ENCODE measurements at regions not wholly inside any gene's neighbourhood (a gene's known extent, or its start where the extent isn't known, plus 50 kb on each side); places are given as distances from the start of the nearest gene placed in this dataset.

DNA sequence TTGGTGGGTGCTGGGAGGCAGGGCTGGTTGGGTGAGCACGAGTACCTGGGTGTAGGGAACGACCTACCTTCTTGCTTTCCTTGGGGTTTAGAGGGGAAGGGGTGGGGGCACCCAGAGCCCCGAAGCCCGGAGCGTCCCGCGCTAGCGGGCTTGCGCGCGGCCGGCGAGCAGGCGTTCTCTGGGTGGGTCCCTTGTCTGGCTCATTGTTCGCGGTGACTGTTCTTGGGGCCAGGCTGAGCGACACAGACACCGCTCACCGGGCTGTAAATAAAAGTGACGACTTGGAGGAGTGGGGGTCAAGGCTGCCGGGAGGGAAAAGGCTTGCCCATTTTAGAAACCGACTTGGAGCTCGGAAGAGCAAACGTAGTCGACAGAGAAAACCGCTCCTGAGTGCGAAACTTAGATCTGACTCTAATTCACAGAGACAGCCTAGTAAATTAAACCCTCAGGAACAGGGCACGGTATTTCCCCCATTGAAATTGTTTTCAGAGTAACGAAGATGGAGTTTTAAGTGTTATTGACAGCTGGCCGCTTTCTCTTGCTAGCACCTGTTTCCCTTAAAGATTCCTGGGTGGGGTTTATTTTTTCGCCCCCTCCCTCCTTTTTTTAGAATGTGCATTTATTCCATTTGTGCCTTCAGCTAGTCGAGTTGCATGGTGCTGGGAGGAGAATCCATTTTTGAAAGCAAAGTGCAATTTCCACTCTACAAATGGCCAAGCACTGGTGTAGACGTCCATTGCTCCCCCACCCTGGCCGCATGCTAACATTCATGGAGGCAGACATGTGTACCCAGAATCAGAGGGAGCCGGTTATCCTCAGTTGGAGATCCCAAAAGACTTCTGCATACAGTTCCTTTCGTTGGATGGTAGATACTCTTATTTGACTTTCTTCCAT is 532.1 kb upstream of the SEMA6D start:
- intact Hi-C loops (cut with DNase I) = no loop called here

DNA sequence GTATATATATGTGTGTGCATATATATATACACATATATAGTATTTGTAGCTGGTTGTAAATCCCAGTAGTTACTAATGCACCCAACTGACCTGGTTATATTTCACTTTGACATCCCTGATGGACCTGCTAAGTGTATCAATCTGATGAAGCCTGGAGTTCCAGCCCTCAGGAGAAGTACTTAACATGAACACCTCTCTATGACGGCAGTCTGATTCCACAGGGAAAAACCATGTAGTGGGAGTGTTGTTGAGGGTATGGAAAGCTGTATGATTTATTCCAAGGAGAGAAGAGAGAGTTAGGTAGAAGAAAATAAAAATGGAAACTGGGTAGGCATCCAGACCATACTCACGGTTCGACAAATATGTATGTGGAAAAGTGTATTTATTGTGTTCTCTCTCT is 531.2 kb upstream of the SEMA6D start:
- TF ChIP-seq CTCF (IDR thresholded peaks at IDR 0.05) (no peak), EP300 (IDR thresholded peaks at IDR 0.05) (no peak), POLR2A (IDR thresholded peaks at IDR 0.05) (no peak)
- intact Hi-C loops (cut with DNase I) = no loop called here
- WGBS, 3 donors = 89 to 91% (median 90%) methylated on average over 3 of the region's 3 CpGs
- Histone ChIP-seq H3K9me3 (no peaks in the 10 kb centered on the region), H3K27ac (no peak overlapping the region), H3K4me1 (ENCODE audit: insufficient read depth) (no peaks in the 10 kb centered on the region), H3K4me3 (no peak overlapping the region), H3K36me3 (no peaks in the 10 kb centered on the region), H3K27me3 (no peaks in the 10 kb centered on the region)
- no peak for DNase-seq

More for the DNA sequence above, 532.1 kb upstream of the SEMA6D start:
- peak in 1 of 5 donors; percentile 10 for DNase-seq
- TF ChIP-seq EP300 (IDR thresholded peaks at IDR 0.05) (no peak), POLR2A (IDR thresholded peaks at IDR 0.05) (no peak), CTCF (IDR thresholded peaks at IDR 0.05) (no peak)
- peak overlapping the region; percentile 26 for H3K4me3 ChIP-seq
- H3K4me1 ChIP-seq (ENCODE audit: insufficient read depth) = no peaks in the 10 kb centered on the region
- H3K36me3 ChIP-seq = no peaks in the 10 kb centered on the region
- no peak overlapping the region for H3K27ac ChIP-seq
- no peaks in the 10 kb centered on the region for H3K27me3 ChIP-seq
- H3K9me3 ChIP-seq = no peaks in the 10 kb centered on the region
- WGBS, 3 donors = 9 to 12% (median 10%) methylated on average over 36 of the region's 36 CpGs

GRCh38 chr15:47188758-47189507 is 528.4 kb upstream of the SEMA6D start:
- Histone ChIP-seq H3K4me1 (ENCODE audit: insufficient read depth) (no peaks in the 10 kb centered on the region), H3K27ac (no peak overlapping the region), H3K9me3 (no peaks in the 10 kb centered on the region), H3K27me3 (no peaks in the 10 kb centered on the region), H3K4me3 (no peak overlapping the region), H3K36me3 (no peaks in the 10 kb centered on the region)
- TF ChIP-seq CTCF (IDR thresholded peaks at IDR 0.05) = no peak
- WGBS, 3 donors = 41 to 71% (median 48%) methylated on average over 1 of the region's 1 CpG
- intact Hi-C loops (cut with DNase I) = no loop called here
- no peak for DNase-seq

DNA sequence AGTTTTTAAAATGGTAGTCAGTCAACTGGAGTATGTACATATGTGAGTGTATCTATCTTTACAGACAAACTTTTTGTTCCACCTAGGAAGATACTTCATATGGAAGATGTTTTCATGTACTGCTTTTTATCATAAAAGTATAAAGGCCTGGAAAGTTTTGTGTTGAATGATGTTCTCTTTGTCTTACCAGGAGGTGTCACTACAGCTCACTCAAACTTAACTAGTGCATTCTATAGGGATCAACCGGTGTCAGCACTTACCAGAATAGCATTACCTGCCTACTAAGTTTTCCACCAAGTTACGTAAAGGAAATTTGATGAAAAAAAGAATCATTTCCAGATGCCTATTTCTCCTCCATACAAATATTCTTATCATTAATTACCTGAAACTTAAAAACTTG is 522.6 kb upstream of the SEMA6D start:
- intact Hi-C loops (cut with DNase I) = loop anchor here (2.0 to 10.0 kb wide), 4 partner anchors 793 to 1060 kb away; no protein-coding TSS in a partner anchor
- TF ChIP-seq CTCF (IDR thresholded peaks at IDR 0.05) = peak in 1 of 3 donors; percentile 21
- TF ChIP-seq POLR2A (IDR thresholded peaks at IDR 0.05) = no peak
- Histone ChIP-seq H3K4me3 (no peak overlapping the region), H3K27ac (no peak overlapping the region), H3K4me1 (ENCODE audit: insufficient read depth) (no peaks in the 10 kb centered on the region), H3K36me3 (no peaks in the 10 kb centered on the region), H3K9me3 (no peaks in the 10 kb centered on the region), H3K27me3 (no peaks in the 10 kb centered on the region)
- DNase-seq = no peak
- WGBS, 3 donors = 36 to 42% (median 39%) methylated on average over 2 of the region's 2 CpGs
